Parathyroid adenoma (tissue), 2 donors: ENCODE measurements at regions not wholly inside any gene's neighbourhood (a gene's known extent, or its start where the extent isn't known, plus 50 kb on each side); places are given as distances from the start of the nearest gene placed in this dataset.

ENCODE experiments used
- H2AFZ ChIP-seq: fragments of 300-600 bp; sonication (generic); one replicate; pipeline ENCODE4 v1.7.0; 2017; ENCODE audit warnings: antibody characterized with exemption, mild to moderate bottlenecking
- H3K27ac ChIP-seq: fragments of 300-600 bp; sonication (generic); one replicate; pipeline ENCODE4 v1.7.0; 2017
- H3K27me3 ChIP-seq: fragments of 300-600 bp; sonication (generic); one replicate; pipeline ENCODE4 v1.7.0; 2017; ENCODE audit warnings: low read length; ENCODE audit not compliant: control insufficient read depth, insufficient read depth
- H3K36me3 ChIP-seq: fragments of 300-600 bp; sonication (generic); one replicate; pipeline ENCODE4 v1.7.0; 2017; ENCODE audit warnings: low read length; ENCODE audit not compliant: control insufficient read depth, insufficient read depth
- H3K4me1 ChIP-seq: fragments of 300-600 bp; sonication (generic); one replicate; pipeline ENCODE4 v1.7.0; 2017; ENCODE audit warnings: control low read depth
- H3K4me2 ChIP-seq: fragments of 300-600 bp; sonication (generic); one replicate; pipeline ENCODE4 v1.7.0; 2017; ENCODE audit warnings: low read length
- H3K4me3 ChIP-seq: fragments of 300-600 bp; sonication (generic); one replicate; pipeline ENCODE4 v1.7.0; 2017; ENCODE audit warnings: low read depth, low read length
- H3K79me2 ChIP-seq: fragments of 300-600 bp; sonication (generic); one replicate; pipeline ENCODE4 v1.7.0; 2017; ENCODE audit warnings: control low read depth
- H3K9ac ChIP-seq: fragments of 300-600 bp; sonication (generic); one replicate; pipeline ENCODE4 v1.7.0; 2017; ENCODE audit warnings: mild to moderate bottlenecking
- H3K9me3 ChIP-seq: fragments of 300-600 bp; sonication (generic); one replicate; pipeline ENCODE4 v1.7.0; 2017; ENCODE audit warnings: low read length; ENCODE audit not compliant: control insufficient read depth
- CTCF ChIP-seq: fragments of 300-600 bp; sonication (generic); IDR thresholded peaks from one replicate; pipeline ENCODE4 v1.7.0; 2017; ENCODE audit warnings: antibody characterized with exemption, mild to moderate bottlenecking
- donor health status: primary hyperparathyroidism.

DNA sequence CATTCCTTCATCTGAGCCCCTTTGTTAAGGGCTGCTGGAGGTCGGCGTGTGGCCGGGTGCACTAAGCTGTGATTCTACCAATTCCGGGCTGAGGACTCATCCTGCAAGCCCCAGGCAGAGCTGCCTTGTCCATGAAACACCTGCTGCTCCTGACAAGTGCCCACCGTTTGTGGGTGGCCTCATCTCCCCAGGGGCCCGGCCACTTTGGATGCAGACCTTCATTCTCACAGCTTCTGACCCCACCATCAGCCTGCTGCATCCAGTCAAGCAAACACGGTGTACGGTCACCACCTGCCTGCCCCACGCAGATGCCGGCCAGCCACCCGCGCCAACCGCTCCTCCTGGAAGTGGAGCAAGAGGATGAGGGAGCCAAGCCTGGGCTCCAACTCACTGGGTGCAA lies 382.7 kb downstream of the THBS2 start:
- no peak overlapping the region for H3K9ac ChIP-seq
- no peaks in the 10 kb centered on the region for H3K27me3 ChIP-seq
- TF ChIP-seq CTCF: no peak
- H3K36me3 ChIP-seq: no peaks in the 10 kb centered on the region
- H3K79me2 ChIP-seq: no peaks in the 10 kb centered on the region
- H2AFZ ChIP-seq: no peak overlapping the region
- no peak overlapping the region for H3K27ac ChIP-seq
- no peak overlapping the region for H3K4me2 ChIP-seq
- H3K4me1 ChIP-seq: no peaks in the 10 kb centered on the region
- no peaks in the 10 kb centered on the region for H3K9me3 ChIP-seq
- H3K4me3 ChIP-seq: no peak overlapping the region

DNA sequence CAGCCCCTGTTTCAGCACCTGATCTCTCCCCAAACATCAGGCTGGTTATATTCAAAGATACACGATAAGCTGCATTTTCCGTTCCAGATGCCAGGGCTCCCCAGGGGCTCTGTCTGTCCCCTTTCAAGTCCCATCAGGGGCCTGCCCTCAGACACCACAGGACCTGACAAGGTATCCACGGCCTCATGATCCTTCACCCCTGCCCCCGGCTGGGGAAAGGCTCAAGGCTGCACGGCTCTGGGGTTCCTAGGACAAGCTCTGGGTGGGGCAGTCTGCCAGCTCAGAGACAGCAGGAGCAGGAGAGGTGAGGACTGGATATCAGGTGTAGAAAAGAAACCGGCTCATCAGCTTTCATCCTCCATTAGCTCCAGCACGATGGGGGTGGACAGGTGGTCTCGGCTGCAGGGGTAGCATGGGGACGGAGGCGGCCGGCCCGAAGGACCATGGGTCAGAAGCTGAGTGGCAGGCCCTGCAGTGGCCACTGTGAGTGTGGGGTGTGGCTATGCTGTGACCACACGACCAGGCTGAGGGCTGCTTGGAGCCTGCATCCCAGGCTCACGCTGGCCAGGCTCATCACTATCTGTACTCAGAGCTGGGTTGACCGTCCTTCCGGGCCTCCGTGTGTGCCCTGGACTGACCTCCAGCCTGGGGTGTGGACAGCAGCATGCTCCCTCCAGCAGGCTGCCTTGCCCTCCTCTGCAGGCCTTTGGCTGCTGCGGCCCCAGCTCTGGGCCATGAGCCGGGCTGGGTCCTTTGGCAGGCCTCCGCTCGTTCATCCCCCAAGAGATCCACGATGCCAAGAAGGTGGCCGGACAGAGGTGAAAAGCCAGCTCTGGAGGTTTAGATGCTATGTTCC lies 386.2 kb downstream of the THBS2 start:
- Histone ChIP-seq H3K27ac (no peak overlapping the region), H3K79me2 (no peaks in the 10 kb centered on the region), H3K4me3 (no peak overlapping the region), H2AFZ (no peak overlapping the region), H3K9ac (no peak overlapping the region), H3K4me2 (no peak overlapping the region), H3K36me3 (no peaks in the 10 kb centered on the region), H3K9me3 (no peaks in the 10 kb centered on the region), H3K4me1 (no peaks in the 10 kb centered on the region), H3K27me3 (no peaks in the 10 kb centered on the region)
- TF ChIP-seq CTCF: no peak

DNA sequence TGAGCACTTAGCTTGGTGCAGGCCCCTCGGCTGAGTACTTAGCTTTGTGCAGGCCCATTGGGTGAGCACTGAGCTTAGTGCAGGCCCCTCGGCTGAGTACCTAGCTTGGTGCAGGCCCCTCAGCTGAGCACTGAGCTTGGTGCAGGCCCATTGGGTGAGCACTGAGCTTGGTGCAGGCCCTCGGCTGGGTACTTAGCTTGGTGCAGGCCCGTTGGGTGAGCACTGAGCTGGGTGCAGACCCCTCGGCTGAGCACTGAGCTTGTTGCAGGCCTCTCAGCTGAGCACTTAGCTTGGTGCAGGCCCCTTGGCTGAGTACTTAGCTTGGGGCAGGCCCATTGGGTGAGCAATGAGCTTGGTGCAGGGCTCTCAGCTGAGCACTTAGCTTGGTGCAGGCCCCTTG lies 387.1 kb downstream of the THBS2 start:
- Histone ChIP-seq H3K9ac (no peak overlapping the region), H3K27ac (no peak overlapping the region), H2AFZ (no peak overlapping the region), H3K79me2 (no peaks in the 10 kb centered on the region), H3K4me2 (no peak overlapping the region), H3K36me3 (no peaks in the 10 kb centered on the region), H3K9me3 (no peaks in the 10 kb centered on the region), H3K4me3 (no peak overlapping the region), H3K4me1 (no peaks in the 10 kb centered on the region), H3K27me3 (no peaks in the 10 kb centered on the region)
- TF ChIP-seq CTCF: no peak

- Histone ChIP-seq H3K27me3 (no peaks in the 10 kb centered on the region), H3K4me1 (no peaks in the 10 kb centered on the region), H2AFZ (no peak overlapping the region), H3K4me2 (no peak overlapping the region), H3K9ac (no peak overlapping the region), H3K27ac (no peak overlapping the region), H3K36me3 (no peaks in the 10 kb centered on the region), H3K4me3 (no peak overlapping the region), H3K9me3 (no peaks in the 10 kb centered on the region), H3K79me2 (no peaks in the 10 kb centered on the region)
- TF ChIP-seq CTCF: no peak
Measured at GRCh38 chr6:168865522-168865921, 388.1 kb downstream of the THBS2 start.
